Esophagus muscularis mucosa (tissue), 4 donors: ENCODE measurements at regions not wholly inside any gene's neighbourhood (a gene's known extent, or its start where the extent isn't known, plus 50 kb on each side); places are given as distances from the start of the nearest gene placed in this dataset.

Experiments
- DNase-seq: peaks from one replicate; pipeline ENCODE4 v3.0.0-alpha.2; 2017; ENCODE audit errors: extremely low spot score
- H3K27ac ChIP-seq, 4 donors: fragments of 200-600 bp; sonication (generic); replicated peaks in 1 of 4; 1 replicate in 3 of 4; 2 replicates in 1 of 4; pipeline ENCODE4 v1.5.1; 2016 to 2019; ENCODE audit warnings: mild to moderate bottlenecking in 1 of 4
- H3K27me3 ChIP-seq, 4 donors: fragments of 200-600 bp; sonication (generic); one replicate each; pipeline versions ENCODE4 v1.5.1 to v1.6.0; 2016 to 2019
- H3K36me3 ChIP-seq, 4 donors: fragments of 200-600 bp; sonication (generic); one replicate each; pipeline ENCODE4 v1.5.1; 2016 to 2019
- H3K4me1 ChIP-seq, 4 donors: fragments of 200-600 bp; sonication (generic); one replicate each; pipeline ENCODE4 v1.5.1; 2016 to 2019
- H3K4me3 ChIP-seq, 4 donors: fragments of 200-600 bp; sonication (generic); 1 replicate in 2 of 4; 2 replicates in 2 of 4; pipeline ENCODE4 v1.5.1; 2016 to 2019; ENCODE audit warnings: mild to moderate bottlenecking in 4 of 4, moderate library complexity in 1 of 4
- H3K9me3 ChIP-seq, 4 donors: fragments of 200-600 bp; sonication (generic); 1 replicate in 3 of 4; 2 replicates in 1 of 4; pipeline ENCODE4 v1.5.1; 2016 to 2019
- CTCF ChIP-seq, 3 experiments: fragments of 200-600 bp in 2 of 3; fragments of 450-650 bp in 1 of 3; sonication (generic) in 2 of 3; IDR thresholded peaks; one replicate each; pipeline ENCODE4 v1.5.1; 2017 to 2019; ENCODE audit warnings: antibody characterized with exemption in 3 of 3, mild to moderate bottlenecking in 2 of 3, moderate library complexity in 1 of 3
- EP300 ChIP-seq: sonication (generic); formaldehyde crosslinking; IDR thresholded peaks from one replicate; pipeline ENCODE4 v1.6.1; 2017; ENCODE audit warnings: antibody characterized with exemption
- POLR2A ChIP-seq: fragments of 450-650 bp; IDR thresholded peaks from one replicate; pipeline ENCODE4 v1.6.1; 2017; ENCODE audit warnings: antibody characterized with exemption, moderate library complexity, mild to moderate bottlenecking, low read depth
- POLR2AphosphoS5 ChIP-seq, 2 donors: sonication (generic); formaldehyde crosslinking; IDR thresholded peaks; one replicate each; pipeline ENCODE4 v1.6.1; 2017; ENCODE audit warnings: antibody characterized with exemption in 2 of 2
- WGBS: methylation state at CpG from one replicate; pipeline ENCODE4 v1.1.5; 2018; 5-methylcytosine and 5-hydroxymethylcytosine counted together
- intact Hi-C: fragments of 100-400 bp; cut with DNase I; formaldehyde crosslinking; loops from one replicate; pipeline ENCODE4 v1.15.1; 2023

DNA sequence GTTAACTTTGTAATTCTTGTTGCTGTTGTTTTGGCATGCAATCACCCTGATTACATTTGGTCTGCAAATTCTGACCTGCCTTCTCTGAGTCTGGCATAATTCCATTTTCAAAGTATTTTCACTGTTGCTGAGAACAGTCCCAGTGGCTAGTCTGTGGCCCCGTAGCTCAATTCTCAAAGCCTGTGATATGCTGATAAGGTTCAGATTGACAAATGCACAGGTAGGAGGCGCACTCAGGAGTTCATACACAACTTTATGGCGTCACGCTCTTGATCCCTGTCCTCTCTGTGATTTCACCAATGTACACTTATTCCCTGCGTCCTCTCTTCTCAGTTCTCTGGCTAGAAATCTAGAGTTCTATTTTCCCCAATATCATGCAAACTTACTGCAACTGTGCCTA, 376.6 kb upstream of the SLCO3A1 start:
- H3K27ac ChIP-seq = no peak overlapping the region
- DNase-seq = no peak
- intact Hi-C loops = no loop called here
- 97% methylated on average over 5 of the region's 5 CpGs for WGBS
- H3K27me3 ChIP-seq = peaks cover 0 to 8% (median 0%) of the 10 kb centered on the region in 4 donors
- no peak for TF ChIP-seq EP300
- no peak for TF ChIP-seq POLR2A
- TF ChIP-seq CTCF (IDR thresholded peaks at IDR 0.05) = no peak
- TF ChIP-seq POLR2AphosphoS5 (IDR thresholded peaks at IDR 0.05) = no peak
- H3K4me1 ChIP-seq = no peaks in the 10 kb centered on the region
- no peaks in the 10 kb centered on the region for H3K9me3 ChIP-seq
- no peak overlapping the region for H3K4me3 ChIP-seq
- H3K36me3 ChIP-seq = no peaks in the 10 kb centered on the region

DNA sequence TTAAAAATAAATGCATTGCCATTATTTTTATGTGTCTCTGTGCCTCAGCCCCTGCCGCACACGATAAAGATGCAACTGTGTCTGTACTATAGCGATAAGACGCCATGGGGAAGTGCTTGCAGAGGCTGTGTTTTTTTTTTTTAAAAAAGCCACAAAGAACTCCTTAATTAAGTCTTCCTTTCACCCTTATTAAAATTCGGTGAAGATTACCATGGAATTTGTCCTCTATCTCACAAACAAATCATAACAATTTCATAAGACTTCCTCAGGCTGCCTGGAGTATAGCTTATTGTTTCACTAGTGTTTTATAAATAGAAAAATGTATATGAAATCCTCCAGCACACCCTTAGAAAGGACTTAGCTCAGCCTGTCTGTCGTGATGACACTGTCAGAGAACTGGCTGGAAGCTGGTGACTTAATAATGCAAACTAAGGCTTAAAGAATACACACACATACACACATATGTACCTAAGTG, 374.8 kb upstream of the SLCO3A1 start:
- Histone ChIP-seq H3K27me3 (peaks cover 0 to 8% (median 0%) of the 10 kb centered on the region in 4 donors), H3K36me3 (no peaks in the 10 kb centered on the region), H3K27ac (no peak overlapping the region), H3K9me3 (no peaks in the 10 kb centered on the region), H3K4me1 (no peaks in the 10 kb centered on the region), H3K4me3 (no peak overlapping the region)
- intact Hi-C loops = no loop called here
- DNase-seq = no peak
- TF ChIP-seq POLR2AphosphoS5 (IDR thresholded peaks at IDR 0.05) (no peak), POLR2A (no peak), CTCF (IDR thresholded peaks at IDR 0.05) (no peak)
- 61% methylated on average over 6 of the region's 6 CpGs for WGBS

DNA sequence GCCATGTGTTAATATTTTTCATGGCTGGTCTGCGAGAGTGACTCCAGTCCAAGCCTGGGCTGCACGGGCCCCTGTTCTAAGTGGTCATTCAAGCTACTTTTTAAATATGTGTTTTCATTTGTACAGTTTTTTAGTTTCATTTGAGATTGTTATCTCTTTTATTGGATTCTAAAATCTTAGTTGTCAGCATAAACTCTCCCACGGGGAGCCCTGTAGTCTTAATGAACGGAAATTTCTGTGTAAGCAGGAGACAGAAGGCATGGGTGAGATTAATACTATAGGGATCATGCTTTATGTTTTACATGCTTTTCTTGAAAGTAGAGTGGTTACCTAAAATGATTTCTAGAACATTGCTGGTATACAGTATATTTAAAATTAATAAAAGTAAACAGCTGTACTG, 373.1 kb upstream of the SLCO3A1 start:
- intact Hi-C loops = no loop called here
- no peaks in the 10 kb centered on the region for H3K4me1 ChIP-seq
- peaks cover 0 to 8% (median 0%) of the 10 kb centered on the region in 4 donors for H3K27me3 ChIP-seq

GRCh38 chr15:91482799-91483198, 370.7 kb upstream of the SLCO3A1 start:
- intact Hi-C loops = no loop called here
- TF ChIP-seq POLR2AphosphoS5 (IDR thresholded peaks at IDR 0.05) (no peak), EP300 (no peak), CTCF (IDR thresholded peaks at IDR 0.05) (no peak), POLR2A (no peak)
- H3K27ac ChIP-seq = no peak overlapping the region
- H3K4me3 ChIP-seq = no peak overlapping the region
- DNase-seq = no peak
- no peaks in the 10 kb centered on the region for H3K9me3 ChIP-seq
- no peaks in the 10 kb centered on the region for H3K36me3 ChIP-seq
- H3K4me1 ChIP-seq = no peaks in the 10 kb centered on the region
- peaks cover 0 to 7% (median 0%) of the 10 kb centered on the region in 4 donors for H3K27me3 ChIP-seq
- WGBS = 85% methylated on average over 1 of the region's 1 CpG

More for the DNA sequence above, 373.1 kb upstream of the SLCO3A1 start:
- 87% methylated on average over 4 of the region's 4 CpGs for WGBS
- Histone ChIP-seq H3K27ac (no peak overlapping the region), H3K9me3 (no peaks in the 10 kb centered on the region), H3K36me3 (no peaks in the 10 kb centered on the region), H3K4me3 (no peak overlapping the region)
- TF ChIP-seq POLR2AphosphoS5 (IDR thresholded peaks at IDR 0.05) = no peak
- no peak for TF ChIP-seq CTCF (IDR thresholded peaks at IDR 0.05)
- no peak for TF ChIP-seq EP300
- no peak for TF ChIP-seq POLR2A
- no peak for DNase-seq

- Histone ChIP-seq H3K27me3 (peaks cover 0 to 7% (median 0%) of the 10 kb centered on the region in 4 donors), H3K4me1 (no peaks in the 10 kb centered on the region), H3K36me3 (no peaks in the 10 kb centered on the region), H3K4me3 (no peak overlapping the region), H3K9me3 (no peaks in the 10 kb centered on the region), H3K27ac (no peak overlapping the region)
- TF ChIP-seq EP300 = no peak
- TF ChIP-seq CTCF (IDR thresholded peaks at IDR 0.05) = no peak
- TF ChIP-seq POLR2A = no peak
- no peak for TF ChIP-seq POLR2AphosphoS5 (IDR thresholded peaks at IDR 0.05)
- intact Hi-C loops = no loop called here
- WGBS = 100% methylated on average over 1 of the region's 1 CpG
- DNase-seq = no peak
Measured at GRCh38 chr15:91484141-91484540, 369.4 kb upstream of the SLCO3A1 start.
